Myocyte (in vitro differentiated cells): ENCODE measurements at regions not wholly inside any gene's neighbourhood (a gene's known extent, or its start where the extent isn't known, plus 50 kb on each side); places are given as distances from the start of the nearest gene placed in this dataset.
"Not testable (repeated sequence)": the region's sequence is repeated elsewhere in the genome, so short reads cannot be mapped to it uniquely, and the experiment has no call there.

ENCODE experiments used
- DNase-seq: peaks from one replicate; pipeline ENCODE4 v3.0.0-alpha.2; 2012; ENCODE audit warnings: low read depth

GRCh38 chr14:37650356-37651037, 55.1 kb downstream of the TTC6 start:
- no peak for DNase-seq

- DNase-seq = no peak
Observed at GRCh38 chr14:37652042-37652441, 56.6 kb downstream of the TTC6 start.

GRCh38 chr14:37655418-37655817, 60.0 kb downstream of the TTC6 start:
- DNase-seq = no peak

- no peak for DNase-seq
Observed at GRCh38 chr14:37658156-37658555, 62.7 kb downstream of the TTC6 start.

GRCh38 chr14:37663498-37663897, 68.1 kb downstream of the TTC6 start:
- no peak for DNase-seq

- DNase-seq = no peak
Observed at GRCh38 chr14:37665479-37665878, 70.0 kb downstream of the TTC6 start.

- DNase-seq = no peak
Observed at GRCh38 chr14:37665951-37666350, 70.5 kb downstream of the TTC6 start.

GRCh38 chr14:37668646-37669045, 73.2 kb downstream of the TTC6 start:
- no peak for DNase-seq

GRCh38 chr14:37669242-37669641, 73.8 kb downstream of the TTC6 start:
- DNase-seq = no peak

- DNase-seq = peak; percentile 67
Observed at GRCh38 chr14:37673439-37673838, 78.0 kb downstream of the TTC6 start.

GRCh38 chr14:37678916-37679315, 83.5 kb downstream of the TTC6 start:
- no peak for DNase-seq

- no peak for DNase-seq
Observed at GRCh38 chr14:37681486-37681885, 86.1 kb downstream of the TTC6 start.

- DNase-seq = not testable (repeated sequence)
Observed at GRCh38 chr14:37692680-37693079, 97.3 kb downstream of the TTC6 start.

- not testable (repeated sequence) for DNase-seq
Observed at GRCh38 chr14:37693420-37693819, 98.0 kb downstream of the TTC6 start.

GRCh38 chr14:37695866-37696265, 100.4 kb downstream of the TTC6 start:
- DNase-seq = no peak

GRCh38 chr14:37697489-37698121, 102.2 kb downstream of the TTC6 start:
- DNase-seq = no peak

- DNase-seq = no peak
Observed at GRCh38 chr14:37698840-37699777, 103.7 kb downstream of the TTC6 start.

GRCh38 chr14:37707716-37708115, 112.3 kb downstream of the TTC6 start:
- DNase-seq = no peak

GRCh38 chr14:37708481-37708880, 113.1 kb downstream of the TTC6 start:
- DNase-seq = peak; percentile 12

GRCh38 chr14:37709419-37710195, 114.2 kb downstream of the TTC6 start:
- peak; percentile 49 for DNase-seq

- no peak for DNase-seq
Observed at GRCh38 chr14:37711356-37711830, 116.0 kb downstream of the TTC6 start.
